IMR-90 (cell line): ENCODE measurements at regions not wholly inside any gene's neighbourhood (a gene's known extent, or its start where the extent isn't known, plus 50 kb on each side); places are given as distances from the start of the nearest gene placed in this dataset.

Experiments
- ATAC-seq: fragments of 200-7000 bp; cut with Tn5 transposase; 2 replicates; pipeline ENCODE4 v1.9.1; 2020; ENCODE audit warnings: low read depth, mild to moderate bottlenecking, moderate library complexity
- BruUV-seq: library from RNA; stranded (reverse); fragments of 400-500 nt; replicated peaks from 2 replicates; lab custom pipeline; 2021; lab: Mats Ljungman, UMichigan
- CTCF ChIA-PET: fragments of 300-600 bp; formaldehyde crosslinking; extraction: SDS; loops from one replicate; lab custom pipeline; 2021; ENCODE audit warnings: antibody characterized with exemption; lab: Yijun Ruan, JAX
- POLR2A ChIA-PET: fragments of 300-600 bp; sonication (Branson Sonifier 250); formaldehyde crosslinking; loops from one replicate; lab custom pipeline; 2022; ENCODE audit warnings: antibody characterized with exemption; ENCODE audit not compliant: unreplicated experiment; lab: Charles Lee
- DNase-seq: peaks from one replicate; pipeline ENCODE4 v3.0.0; 2013
- H2AFZ ChIP-seq: replicated peaks from 2 replicates; pipeline ENCODE3; 2013; ENCODE audit warnings: low read length, mild to moderate bottlenecking; ENCODE audit not compliant: poor library complexity
- H2AK5ac ChIP-seq: 2 replicates; pipeline ENCODE4 v1.6.1; 2013; ENCODE audit warnings: low read depth, low read length, inconsistent platforms
- H2AK9ac ChIP-seq: replicated peaks from 2 replicates; pipeline ENCODE3; 2013; ENCODE audit warnings: mild to moderate bottlenecking, low read depth, low read length, moderate library complexity; ENCODE audit not compliant: poor library complexity
- H2BK120ac ChIP-seq: 2 replicates; pipeline ENCODE4 v1.6.1; 2013; ENCODE audit warnings: low read depth, low read length, inconsistent platforms
- H2BK15ac ChIP-seq: 3 replicates; pipeline ENCODE4 v1.6.1; 2013; ENCODE audit warnings: low read depth, low read length, inconsistent platforms
- H2BK20ac ChIP-seq: 2 replicates; pipeline ENCODE4 v1.6.1; 2013; ENCODE audit warnings: low read depth, mild to moderate bottlenecking, inconsistent platforms, low read length, moderate library complexity
- H2BK5ac ChIP-seq: 2 replicates; pipeline ENCODE4 v1.6.1; 2013; ENCODE audit warnings: mild to moderate bottlenecking, low read depth, low read length, inconsistent platforms; ENCODE audit not compliant: poor library complexity, severe bottlenecking
- H3K14ac ChIP-seq: replicated peaks from 2 replicates; pipeline ENCODE4 v1.6.1; 2013; ENCODE audit warnings: low read depth, low read length, inconsistent platforms
- H3K18ac ChIP-seq: 2 replicates; pipeline ENCODE4 v1.6.1; 2013; ENCODE audit warnings: low read depth, low read length, control low read depth
- H3K23ac ChIP-seq: 2 replicates; pipeline ENCODE4 v1.6.1; 2013; ENCODE audit warnings: low read depth, low read length, inconsistent platforms
- H3K27ac ChIP-seq: 2 replicates; pipeline ENCODE4 v1.5.1; 2013; ENCODE audit warnings: mild to moderate bottlenecking, control low read depth, low read length; ENCODE audit not compliant: insufficient read depth
- H3K27me3 ChIP-seq: 2 replicates; pipeline ENCODE4 v1.6.1; 2013; ENCODE audit warnings: low read length; ENCODE audit not compliant: control insufficient read depth, insufficient read depth
- H3K36me3 ChIP-seq: 2 replicates; pipeline ENCODE4 v1.6.1; 2013; ENCODE audit warnings: low read length, mixed read lengths; ENCODE audit not compliant: control insufficient read depth, insufficient read depth
- H3K4ac ChIP-seq: 2 replicates; pipeline ENCODE4 v1.6.1; 2013; ENCODE audit warnings: low read depth, low read length, inconsistent platforms
- H3K4me1 ChIP-seq: 2 replicates; pipeline ENCODE4 v1.6.1; 2013; ENCODE audit warnings: low read length, mixed read lengths; ENCODE audit not compliant: control insufficient read depth, insufficient read depth
- H3K4me2 ChIP-seq: 2 replicates; pipeline ENCODE4 v1.6.1; 2013; ENCODE audit warnings: low read depth, mild to moderate bottlenecking, control low read depth, low read length, moderate library complexity
- H3K4me3 ChIP-seq: 2 replicates; pipeline ENCODE4 v1.5.1; 2013; ENCODE audit warnings: low read depth, mild to moderate bottlenecking, control low read depth, low read length, moderate library complexity; ENCODE audit not compliant: insufficient read depth
- H3K56ac ChIP-seq: 2 replicates; pipeline ENCODE4 v1.6.1; 2013; ENCODE audit warnings: low read length, inconsistent platforms; ENCODE audit not compliant: insufficient read depth; ENCODE audit errors: extremely low read depth
- H3K79me1 ChIP-seq, 2 experiments: 2 replicates each; pipeline ENCODE4 v1.6.1; 2013; ENCODE audit warnings: low read length in 2 of 2, inconsistent platforms in 1 of 2, low read depth in 1 of 2
- H3K9ac ChIP-seq: 2 replicates; pipeline ENCODE4 v1.6.1; 2013; ENCODE audit warnings: low read depth, low read length, control low read depth
- H3K9me1 ChIP-seq: 2 replicates; pipeline ENCODE4 v1.6.1; 2013; ENCODE audit warnings: low read length, inconsistent platforms; ENCODE audit not compliant: insufficient read depth
- H3K9me3 ChIP-seq: 2 replicates; pipeline ENCODE4 v1.6.1; 2013; ENCODE audit warnings: low read length; ENCODE audit not compliant: control insufficient read depth, insufficient read depth
- H4K20me1 ChIP-seq: 2 replicates; pipeline ENCODE4 v1.6.1; 2013; ENCODE audit warnings: low read length, inconsistent platforms; ENCODE audit not compliant: insufficient read depth
- H4K5ac ChIP-seq: 2 replicates; pipeline ENCODE4 v1.6.1; 2013; ENCODE audit warnings: mild to moderate bottlenecking, low read depth, low read length, control low read depth
- H4K8ac ChIP-seq, 2 experiments: 2 replicates each; pipeline ENCODE4 v1.6.1; 2013; ENCODE audit warnings: low read depth in 2 of 2, low read length in 2 of 2, control low read depth in 1 of 2, inconsistent platforms in 1 of 2
- H4K91ac ChIP-seq: 2 replicates; pipeline ENCODE4 v1.6.1; 2013; ENCODE audit warnings: low read depth, low read length, inconsistent platforms; ENCODE audit not compliant: insufficient read depth
- BHLHE40 ChIP-seq: fragments of 150-350 bp; IDR thresholded peaks from 2 replicates; pipeline ENCODE4 v1.6.1; 2016; ENCODE audit warnings: mild to moderate bottlenecking, low read depth, low read length
- CHD1 ChIP-seq: IDR thresholded peaks from 2 replicates; pipeline ENCODE4 v1.6.1; 2012; ENCODE audit warnings: low read depth, low read length, improper control_type of control experiment
- FOS ChIP-seq: fragments of 150-350 bp; IDR thresholded peaks from 2 replicates; pipeline ENCODE4 v1.6.1; 2016; ENCODE audit warnings: low read depth, low read length
- MAZ ChIP-seq: IDR thresholded peaks from 2 replicates; pipeline ENCODE4 v1.6.1; 2012; ENCODE audit warnings: low read depth, mild to moderate bottlenecking, low read length, improper control_type of control experiment, moderate library complexity, borderline replicate concordance
- NFE2L2 ChIP-seq: fragments of 150-350 bp; IDR thresholded peaks from 2 replicates; pipeline ENCODE4 v1.6.1; 2016; ENCODE audit warnings: low read depth, mild to moderate bottlenecking, low read length
- POLR2A ChIP-seq: IDR thresholded peaks from 2 replicates; pipeline ENCODE4 v1.6.1; 2012; ENCODE audit warnings: mild to moderate bottlenecking, low read depth, low read length
- RCOR1 ChIP-seq: IDR thresholded peaks from 2 replicates; pipeline ENCODE4 v1.6.1; 2012; ENCODE audit warnings: mild to moderate bottlenecking, low read length, improper control_type of control experiment; ENCODE audit not compliant: insufficient replicate concordance
- SMC3 ChIP-seq: fragments of 150-350 bp; IDR thresholded peaks from 2 replicates; pipeline ENCODE4 v1.6.1; 2016; ENCODE audit warnings: low read depth, mild to moderate bottlenecking, antibody characterized with exemption, low read length, moderate library complexity
- WGBS, 2 experiments: methylation state at CpG; one replicate each; pipeline versions ENCODE4 v1.1.5 to v1.1.7; 2013; ENCODE audit warnings: missing lambda C conversion rate in 2 of 2; ENCODE audit not compliant: insufficient read length in 1 of 2; ENCODE audit errors: extremely low coverage in 2 of 2; 5-methylcytosine and 5-hydroxymethylcytosine counted together
- dilution Hi-C: fragments of 300-500 bp; cut with HindIII; formaldehyde crosslinking; loops from one replicate; pipeline ENCODE4 v1.14.3; 2018; ENCODE audit warnings: low sequenced_read_pairs; ENCODE audit not compliant: unreplicated experiment
- in situ Hi-C: fragments of 300-500 bp; cut with MboI; formaldehyde crosslinking; loops from 3 replicates; pipeline ENCODE4 v1.14.3; 2019; ENCODE audit warnings: low sequenced_read_pairs, inconsistent platforms, mixed read lengths
- intact Hi-C: fragments of 100-400 bp; cut with micrococcal nuclease; formaldehyde crosslinking; loops from 2 replicates; pipeline ENCODE4 v1.10.0; 2022
- TF ChIP-seq, protein P1 (sequence below): conservative IDR thresholded peaks from 2 replicates; pipeline ENCODE4 v1.5.1; 2012; ENCODE audit warnings: mild to moderate bottlenecking, low read depth, low read length, improper control_type of control experiment
- TF ChIP-seq, protein P2 (sequence below): fragments of 150-350 bp; IDR thresholded peaks from 2 replicates; pipeline ENCODE4 v1.6.1; 2017; ENCODE audit warnings: mild to moderate bottlenecking, antibody characterized with exemption, low read length, low read depth

- Histone ChIP-seq H4K5ac (no peak overlapping the region), H3K23ac (no peak overlapping the region), H3K4ac (no peak overlapping the region), H3K4me1 (no peaks in the 10 kb centered on the region), H2BK120ac (no peak overlapping the region), H3K27me3 (no peaks in the 10 kb centered on the region), H2AK9ac (no peak overlapping the region), H3K9me3 (no peaks in the 10 kb centered on the region), H3K56ac (no peak overlapping the region), H2AK5ac (no peak overlapping the region), H2BK20ac (no peak overlapping the region), H3K27ac (no peak overlapping the region), H2BK5ac (no peak overlapping the region), H2AFZ (no peak overlapping the region), H3K36me3 (no peaks in the 10 kb centered on the region), H3K9me1 (no peaks in the 10 kb centered on the region), H4K91ac (no peak overlapping the region), H4K20me1 (no peaks in the 10 kb centered on the region), H3K14ac (no peak overlapping the region), H3K79me1 (no peaks in the 10 kb centered on the region), H4K8ac (no peak overlapping the region), H3K9ac (no peak overlapping the region), H3K4me3 (no peak overlapping the region), H3K4me2 (no peak overlapping the region), H2BK15ac (no peak overlapping the region), H3K18ac (no peak overlapping the region)
- ATAC-seq: no peak
- dilution Hi-C loops (no loop called here), intact Hi-C loops (no loop called here), in situ Hi-C loops (no loop called here)
- ChIA-PET POLR2A (no interaction called here), CTCF (interaction anchor here (0.6 kb wide), 1 partner anchor 346 kb away, joined by 3 read pairs; no protein-coding TSS in a partner anchor)
- no CpG with 5 or more reads among the region's 1 CpG for WGBS, 2 experiments
- DNase-seq: no peak
- no TSS peak for BruUV-seq
- TF ChIP-seq NFE2L2 (no peak), RCOR1 (no peak), FOS (no peak), CHD1 (no peak), BHLHE40 (no peak), MAZ (no peak), SMC3 (no peak), POLR2A (no peak)
- TF ChIP-seq, protein P1, sequence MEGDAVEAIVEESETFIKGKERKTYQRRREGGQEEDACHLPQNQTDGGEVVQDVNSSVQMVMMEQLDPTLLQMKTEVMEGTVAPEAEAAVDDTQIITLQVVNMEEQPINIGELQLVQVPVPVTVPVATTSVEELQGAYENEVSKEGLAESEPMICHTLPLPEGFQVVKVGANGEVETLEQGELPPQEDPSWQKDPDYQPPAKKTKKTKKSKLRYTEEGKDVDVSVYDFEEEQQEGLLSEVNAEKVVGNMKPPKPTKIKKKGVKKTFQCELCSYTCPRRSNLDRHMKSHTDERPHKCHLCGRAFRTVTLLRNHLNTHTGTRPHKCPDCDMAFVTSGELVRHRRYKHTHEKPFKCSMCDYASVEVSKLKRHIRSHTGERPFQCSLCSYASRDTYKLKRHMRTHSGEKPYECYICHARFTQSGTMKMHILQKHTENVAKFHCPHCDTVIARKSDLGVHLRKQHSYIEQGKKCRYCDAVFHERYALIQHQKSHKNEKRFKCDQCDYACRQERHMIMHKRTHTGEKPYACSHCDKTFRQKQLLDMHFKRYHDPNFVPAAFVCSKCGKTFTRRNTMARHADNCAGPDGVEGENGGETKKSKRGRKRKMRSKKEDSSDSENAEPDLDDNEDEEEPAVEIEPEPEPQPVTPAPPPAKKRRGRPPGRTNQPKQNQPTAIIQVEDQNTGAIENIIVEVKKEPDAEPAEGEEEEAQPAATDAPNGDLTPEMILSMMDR: no peak
- TF ChIP-seq, protein P2, sequence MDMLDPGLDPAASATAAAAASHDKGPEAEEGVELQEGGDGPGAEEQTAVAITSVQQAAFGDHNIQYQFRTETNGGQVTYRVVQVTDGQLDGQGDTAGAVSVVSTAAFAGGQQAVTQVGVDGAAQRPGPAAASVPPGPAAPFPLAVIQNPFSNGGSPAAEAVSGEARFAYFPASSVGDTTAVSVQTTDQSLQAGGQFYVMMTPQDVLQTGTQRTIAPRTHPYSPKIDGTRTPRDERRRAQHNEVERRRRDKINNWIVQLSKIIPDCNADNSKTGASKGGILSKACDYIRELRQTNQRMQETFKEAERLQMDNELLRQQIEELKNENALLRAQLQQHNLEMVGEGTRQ: no peak
Measured at GRCh38 chr13:40215311-40215710, 451.1 kb downstream of the FOXO1 start.
